ENCODE measurements at regions not wholly inside any gene's neighbourhood (a gene's known extent, or its start where the extent isn't known, plus 50 kb on each side); places are given as distances from the start of the nearest gene placed in this dataset.

DNA sequence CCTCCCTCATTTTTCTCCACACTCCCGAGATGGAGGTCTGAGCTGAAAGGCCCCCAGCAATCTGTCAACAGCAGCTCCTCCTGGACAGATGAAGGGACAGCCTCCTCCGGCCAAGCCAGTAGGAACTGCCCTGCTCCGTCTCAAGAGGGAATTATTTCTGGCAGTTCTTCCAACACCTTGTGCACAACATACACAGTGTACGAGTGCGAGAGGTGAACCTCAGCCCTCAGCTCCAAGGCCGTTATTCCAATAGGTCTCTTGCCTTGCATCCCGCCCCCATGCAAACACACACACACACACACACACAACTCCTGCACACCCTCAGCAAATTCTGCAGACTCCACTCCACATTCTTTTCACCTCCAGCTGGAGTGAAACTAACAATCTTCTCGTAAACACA is 181.7 kb upstream of the FAR2 start:
- Histone ChIP-seq H2AK5ac (ENCODE audit: insufficient read length, low read length) (no peak overlapping the region), H4K8ac (replicated peaks; ENCODE audit: insufficient read length, low read depth, low read length) (no peak overlapping the region), H2BK12ac (ENCODE audit: insufficient read length, low read depth, low read length) (no peak overlapping the region), H3K23ac (ENCODE audit: insufficient read length, low read depth, low read length) (no peak overlapping the region), H3K56ac (ENCODE audit: insufficient read length, low read depth, low read length) (no peak overlapping the region), H2BK120ac (ENCODE audit: low read depth, low read length, poor library complexity, severe bottlenecking) (no peak overlapping the region), H3K27ac (ENCODE audit: insufficient read length, low read depth, low read length) (no peak overlapping the region), H3K23me2 (ENCODE audit: insufficient read length, low read depth, low read length, poor library complexity, severe bottlenecking) (no peaks in the 10 kb centered on the region), H3K4ac (ENCODE audit: low read depth, low read length) (no peak overlapping the region), H3K27me3 (ENCODE audit: insufficient read depth, low read length) (no peaks in the 10 kb centered on the region), H2BK15ac (ENCODE audit: low read depth, low read length) (no peak overlapping the region), H3K4me1 (ENCODE audit: insufficient read depth, low read length) (no peaks in the 10 kb centered on the region), H3K4me2 (ENCODE audit: insufficient read depth, insufficient read length, low read length) (no peak overlapping the region), H2BK20ac (ENCODE audit: low read depth, low read length, poor library complexity, severe bottlenecking) (no peak overlapping the region), H2BK5ac (ENCODE audit: insufficient read length, low read length) (no peak overlapping the region), H2AFZ (ENCODE audit: low read length) (no peak overlapping the region), H4K91ac (ENCODE audit: insufficient read length, low read depth, low read length) (no peak overlapping the region), H3K14ac (ENCODE audit: insufficient read depth, low read length) (no peak overlapping the region; the same call in 1 of the 2 replicates), H4K5ac (ENCODE audit: insufficient read length, low read depth, low read length) (no peak overlapping the region), H3K79me1 (ENCODE audit: insufficient read depth, low read depth, low read length, poor library complexity, severe bottlenecking) (no peaks in the 10 kb centered on the region), H3K79me2 (ENCODE audit: insufficient read depth, low read length) (no peaks in the 10 kb centered on the region), H3T11ph (ENCODE audit: low read length) (no peak overlapping the region), H3K9ac (ENCODE audit: extremely low read depth, insufficient read length, low read length) (no peak overlapping the region), H4K20me1 (ENCODE audit: control insufficient read depth, insufficient read depth, insufficient read length) (no peaks in the 10 kb centered on the region), H3K9me3 (ENCODE audit: control insufficient read depth, low read depth, low read length) (no peaks in the 10 kb centered on the region), H3K18ac (ENCODE audit: insufficient read length, low read depth, low read length) (no peak overlapping the region)
- no peaks in the 10 kb centered on the region for H3K27me3 Mint-ChIP-seq (ENCODE audit: low read depth)
- peaks cover 0 to 3% of the 10 kb centered on the region in 2 experiments; a peak in 1 of 4 replicates for H3K4me1 Mint-ChIP-seq
- H3K9me3 Mint-ChIP-seq, result no peaks in the 10 kb centered on the region
- no CpG with 5 or more reads among the region's 8 CpGs for WGBS (ENCODE audit: extremely low coverage, insufficient read length, low lambda C conversion rate)
- DNase-seq, result no peak
- H3K36me3 Mint-ChIP-seq (ENCODE audit: insufficient read depth in 1 of 3, low read depth in 3 of 3), result no peaks in the 10 kb centered on the region
- no peak overlapping the region for H3K4me3 Mint-ChIP-seq
- no peak for TF ChIP-seq CTCF (conservative IDR thresholded peaks at IDR 0.05)
- no peak overlapping the region for H3K27ac Mint-ChIP-seq

All from H9 (cell line).